ENCODE measurements at regions not wholly inside any gene's neighbourhood (a gene's known extent, or its start where the extent isn't known, plus 50 kb on each side); places are given as distances from the start of the nearest gene placed in this dataset.

GRCh38 chr9:126233913-126234525 is 92.6 kb upstream of the MVB12B start:
- no peak for TF ChIP-seq CTCF (IDR thresholded peaks at IDR 0.05; ENCODE audit: insufficient read depth, low read length)
- TF ChIP-seq SPI1 (IDR thresholded peaks at IDR 0.05; ENCODE audit: borderline replicate concordance, low read depth): no peak

Data from HL-60 (cell line).